SK-N-MC (cell line): ENCODE measurements at regions not wholly inside any gene's neighbourhood (a gene's known extent, or its start where the extent isn't known, plus 50 kb on each side); places are given as distances from the start of the nearest gene placed in this dataset.

Experiments
- EZH2 ChIP-seq: fragments of 200-600 bp; sonication (generic); IDR thresholded peaks from one replicate; pipeline ENCODE4 v1.6.1; 2017; ENCODE audit warnings: antibody characterized with exemption
- FOXP2 ChIP-seq: optimal IDR thresholded peaks from 2 replicates; pipeline ENCODE3; 2011; ENCODE audit warnings: mild to moderate bottlenecking, moderate library complexity; ENCODE audit not compliant: insufficient read depth; ENCODE audit errors: extremely low read length, control extremely low read depth
- POLR2AphosphoS5 ChIP-seq: IDR thresholded peaks from 2 replicates; pipeline ENCODE4 v1.6.1; 2012; ENCODE audit warnings: mild to moderate bottlenecking, low read depth, low read length, borderline replicate concordance

DNA sequence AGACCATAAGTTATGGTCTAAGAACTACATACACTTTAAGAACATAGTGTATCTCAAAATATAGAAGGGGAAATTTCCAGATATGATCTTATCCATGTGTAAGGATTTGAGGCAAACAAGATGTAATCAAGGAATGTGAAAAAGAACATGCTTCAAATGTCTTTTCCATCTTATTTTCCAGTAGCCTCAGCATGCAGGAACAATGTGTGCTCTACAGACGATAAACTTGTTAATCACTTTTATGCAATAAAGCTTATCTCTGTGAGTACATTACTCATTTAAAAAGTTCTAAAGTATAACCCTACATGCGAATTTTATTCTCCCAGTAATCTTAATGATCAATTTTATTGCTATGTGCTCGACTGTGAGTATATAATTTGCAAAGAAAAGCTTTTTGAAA, 185.2 kb downstream of the ALDH8A1 start:
- no peak for TF ChIP-seq POLR2AphosphoS5
- TF ChIP-seq EZH2: no peak
- TF ChIP-seq FOXP2: no peak
